HL-60 (cell line): ENCODE measurements at regions not wholly inside any gene's neighbourhood (a gene's known extent, or its start where the extent isn't known, plus 50 kb on each side); places are given as distances from the start of the nearest gene placed in this dataset.

ENCODE experiments used
- DNase-seq, 2 experiments: peaks; one replicate each; pipeline ENCODE4 v3.0.0-alpha.2; 2010 to 2020; ENCODE audit warnings: low read depth in 1 of 2, low spot score in 1 of 2
- H3K27ac ChIP-seq: fragments of 250-450 bp; sonication (Bioruptor Pico); replicated peaks from 2 replicates; pipeline ENCODE4 v1.5.1; 2020; ENCODE audit warnings: mild to moderate bottlenecking, moderate library complexity
- H3K27me3 ChIP-seq: fragments of 250-450 bp; sonication (Bioruptor Pico); 2 replicates; pipeline ENCODE4 v1.5.1; 2021; ENCODE audit warnings: mild to moderate bottlenecking, moderate library complexity; ENCODE audit not compliant: insufficient read depth, poor library complexity, severe bottlenecking
- H3K4me3 ChIP-seq: replicated peaks from 2 replicates; pipeline ENCODE4 v1.5.1; 2011; ENCODE audit warnings: mild to moderate bottlenecking, control low read depth, low read length; ENCODE audit not compliant: insufficient read depth
- CTCF ChIP-seq: IDR thresholded peaks from one replicate; pipeline ENCODE4 v1.5.1; 2011; ENCODE audit warnings: low read length, control low read depth, inconsistent platforms; ENCODE audit not compliant: insufficient read depth
- GABPA ChIP-seq: IDR thresholded peaks from 2 replicates; pipeline ENCODE4 v1.6.1; 2012; ENCODE audit warnings: low read depth
- POLR2AphosphoS5 ChIP-seq: IDR thresholded peaks from 2 replicates; pipeline ENCODE4 v1.6.1; 2012; ENCODE audit warnings: low read depth
- REST ChIP-seq: IDR thresholded peaks from 2 replicates; pipeline ENCODE4 v1.6.1; 2012; ENCODE audit warnings: low read depth; ENCODE audit not compliant: insufficient replicate concordance
- SPI1 ChIP-seq: IDR thresholded peaks from 2 replicates; pipeline ENCODE4 v1.6.1; 2012; ENCODE audit warnings: low read depth, mild to moderate bottlenecking, borderline replicate concordance

DNA sequence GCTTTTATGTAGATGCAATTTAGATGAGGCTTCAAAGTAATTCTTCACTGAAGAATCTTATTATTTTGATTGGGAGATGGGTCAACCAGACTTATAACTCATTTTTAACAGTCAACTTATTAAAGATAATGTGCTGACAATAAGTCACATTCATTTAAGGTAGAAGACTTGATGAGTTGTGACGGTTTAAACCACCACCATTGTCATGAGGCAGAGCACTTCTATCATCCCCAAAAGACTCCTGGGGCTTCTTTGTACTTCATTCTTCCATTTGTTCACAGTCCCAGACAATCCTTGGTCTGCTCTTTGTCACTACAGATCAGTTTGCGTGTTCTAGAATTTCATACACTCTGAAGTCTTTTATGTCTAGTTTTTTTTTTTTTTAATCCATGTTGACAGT, 346.1 kb downstream of the RASEF start:
- DNase-seq: no peak

GRCh38 chr9:82720515-82720914, 342.4 kb downstream of the RASEF start:
- no peak overlapping the region for H3K27ac ChIP-seq
- DNase-seq: no peak
- no peak overlapping the region for H3K4me3 ChIP-seq
- peak; percentile 31; the same call in 1 of the 2 replicates for TF ChIP-seq SPI1
- no peak for TF ChIP-seq CTCF
- no peaks in the 10 kb centered on the region for H3K27me3 ChIP-seq

More for the DNA sequence above, 346.1 kb downstream of the RASEF start:
- TF ChIP-seq SPI1: no peak
- TF ChIP-seq GABPA: no peak
- TF ChIP-seq POLR2AphosphoS5: no peak
- TF ChIP-seq REST: no peak
- TF ChIP-seq CTCF: no peak
- Histone ChIP-seq H3K4me3 (no peak overlapping the region), H3K27me3 (no peaks in the 10 kb centered on the region), H3K27ac (no peak overlapping the region)

GRCh38 chr9:82721593-82721992, 341.3 kb downstream of the RASEF start:
- no peak for TF ChIP-seq CTCF
- no peak for TF ChIP-seq SPI1
- no peak for TF ChIP-seq POLR2AphosphoS5
- no peak for DNase-seq
- Histone ChIP-seq H3K4me3 (no peak overlapping the region), H3K27ac (no peak overlapping the region), H3K27me3 (no peaks in the 10 kb centered on the region)

- Histone ChIP-seq H3K27ac (no peak overlapping the region), H3K4me3 (no peak overlapping the region), H3K27me3 (no peaks in the 10 kb centered on the region)
- no peak for TF ChIP-seq REST
- no peak for TF ChIP-seq POLR2AphosphoS5
- no peak for TF ChIP-seq GABPA
- no peak for TF ChIP-seq SPI1
- no peak for TF ChIP-seq CTCF
- DNase-seq: no peak
Measured at GRCh38 chr9:82722051-82722450, 340.9 kb downstream of the RASEF start.
